Naive thymus-derived CD8-positive, alpha-beta T cell (primary cell): ENCODE measurements at regions not wholly inside any gene's neighbourhood (a gene's known extent, or its start where the extent isn't known, plus 50 kb on each side); places are given as distances from the start of the nearest gene placed in this dataset.
"Not testable (repeated sequence)": the region's sequence is repeated elsewhere in the genome, so short reads cannot be mapped to it uniquely, and the experiment has no call there.

Experiments used
- ATAC-seq, 2 donors: fragments of 150-1000 bp; cut with Tn5 transposase in 1 of 2; sonication (Bioruptor Pico), chemical (Tn5 transposase) in 1 of 2; 1 replicate in 1 of 2; 2 replicates in 1 of 2; pipeline ENCODE4 v1.10.0; 2021; ENCODE audit warnings: mild to moderate bottlenecking in 2 of 2, moderate library complexity in 2 of 2
- POLR2A ChIA-PET: fragments of 350-600 bp; sonication (Branson Sonifier 250); formaldehyde crosslinking; loops from one replicate; lab custom pipeline; 2021; ENCODE audit warnings: antibody characterized with exemption; lab: Charles Lee
- DNase-seq, 10 donors: peaks; one replicate each; pipeline versions ENCODE4 v3.0.0 to v3.0.0-alpha.2; 2020 to 2022
- H3K27ac Mint-ChIP-seq, 10 donors: one replicate each; pipeline ENCODE4 v1.8.0; 2020 to 2022; ENCODE audit warnings: mild to moderate bottlenecking in 10 of 10, mixed read lengths in 10 of 10, moderate library complexity in 4 of 10, inconsistent platforms in 1 of 10
- H3K27me3 Mint-ChIP-seq, 5 donors: one replicate each; pipeline ENCODE4 v1.8.0; 2021 to 2022; ENCODE audit warnings: mixed read lengths in 5 of 5
- H3K36me3 Mint-ChIP-seq, 3 donors: one replicate each; pipeline ENCODE4 v1.8.0; 2020 to 2022; ENCODE audit warnings: mixed read lengths in 3 of 3, mild to moderate bottlenecking in 2 of 3, inconsistent platforms in 1 of 3
- H3K4me1 Mint-ChIP-seq, 4 donors: one replicate each; pipeline ENCODE4 v1.8.0; 2021 to 2022; ENCODE audit warnings: mixed read lengths in 4 of 4
- H3K4me3 Mint-ChIP-seq, 10 donors: one replicate each; pipeline ENCODE4 v1.8.0; 2020 to 2022; ENCODE audit warnings: mild to moderate bottlenecking in 10 of 10, mixed read lengths in 10 of 10, moderate library complexity in 6 of 10, inconsistent platforms in 1 of 10
- H3K9me3 Mint-ChIP-seq, 9 donors: one replicate each; pipeline ENCODE4 v1.8.0; 2020 to 2022; ENCODE audit warnings: mixed read lengths in 9 of 9, mild to moderate bottlenecking in 3 of 9, inconsistent platforms in 1 of 9, moderate library complexity in 1 of 9

- no peak overlapping the region for H3K27ac Mint-ChIP-seq
- H3K36me3 Mint-ChIP-seq: no peaks in the 10 kb centered on the region
- DNase-seq (no peak), ATAC-seq (no peak)
- POLR2A ChIA-PET: no interaction called here
- peaks cover 0 to 15% (median 2%) of the 10 kb centered on the region in 5 donors for H3K27me3 Mint-ChIP-seq
- no peaks in the 10 kb centered on the region for H3K9me3 Mint-ChIP-seq
- H3K4me1 Mint-ChIP-seq: peaks cover 0 to 1% (median 0%) of the 10 kb centered on the region in 4 donors
- H3K4me3 Mint-ChIP-seq: no peak overlapping the region
Measured at GRCh38 chr11:71096751-71097388, 155.5 kb downstream of the SHANK2 start.

DNA sequence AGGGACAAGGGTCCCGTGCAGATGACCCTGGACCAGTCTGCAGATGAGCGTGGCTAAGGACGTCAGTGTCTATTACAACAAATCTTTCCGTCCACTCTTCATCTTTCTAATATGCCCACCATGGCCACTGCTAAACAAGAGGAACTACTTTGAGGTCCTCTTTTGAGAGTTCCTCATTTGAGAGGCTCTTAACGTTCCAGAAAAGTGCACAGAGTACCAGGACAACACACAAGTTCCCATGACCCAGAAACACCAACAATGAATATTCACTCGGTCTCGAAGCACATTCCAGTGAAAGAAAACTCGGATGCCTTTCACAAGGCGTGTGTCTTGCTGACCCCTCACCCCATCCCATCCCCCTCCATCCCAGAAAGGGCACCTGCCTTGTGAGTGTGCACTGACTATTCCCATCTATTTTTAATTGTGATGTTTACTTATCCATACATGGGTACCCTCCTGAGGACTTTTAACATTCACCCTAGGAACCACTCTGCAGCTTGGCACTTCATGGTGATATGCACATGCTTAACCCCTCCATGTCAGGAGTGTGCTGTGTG is 157.0 kb downstream of the SHANK2 start:
- Mint-ChIP-seq H3K36me3 (no peaks in the 10 kb centered on the region), H3K4me3 (no peak overlapping the region), H3K4me1 (peaks cover 0 to 1% (median 0%) of the 10 kb centered on the region in 4 donors), H3K27ac (no peak overlapping the region), H3K9me3 (no peaks in the 10 kb centered on the region), H3K27me3 (peaks cover 0 to 15% (median 8%) of the 10 kb centered on the region in 5 donors)
- DNase-seq (no peak), ATAC-seq (no peak)
- POLR2A ChIA-PET: no interaction called here

GRCh38 chr11:71094296-71095077 is 157.9 kb downstream of the SHANK2 start:
- no peak overlapping the region for H3K4me3 Mint-ChIP-seq
- no peak for DNase-seq
- H3K27ac Mint-ChIP-seq: no peak overlapping the region
- peaks cover 0 to 1% (median 0%) of the 10 kb centered on the region in 4 donors for H3K4me1 Mint-ChIP-seq
- peaks cover 0 to 19% (median 11%) of the 10 kb centered on the region in 5 donors for H3K27me3 Mint-ChIP-seq
- no peaks in the 10 kb centered on the region for H3K9me3 Mint-ChIP-seq
- POLR2A ChIA-PET: no interaction called here
- H3K36me3 Mint-ChIP-seq: no peaks in the 10 kb centered on the region
- no peak for ATAC-seq

GRCh38 chr11:71093783-71094182 is 158.6 kb downstream of the SHANK2 start:
- Mint-ChIP-seq H3K27ac (no peak overlapping the region), H3K27me3 (peaks cover 0 to 24% (median 13%) of the 10 kb centered on the region in 5 donors), H3K36me3 (no peaks in the 10 kb centered on the region), H3K4me1 (peaks cover 0 to 1% (median 0%) of the 10 kb centered on the region in 4 donors), H3K9me3 (no peaks in the 10 kb centered on the region), H3K4me3 (no peak overlapping the region)
- DNase-seq (no peak), ATAC-seq (no peak)
- POLR2A ChIA-PET: no interaction called here

DNA sequence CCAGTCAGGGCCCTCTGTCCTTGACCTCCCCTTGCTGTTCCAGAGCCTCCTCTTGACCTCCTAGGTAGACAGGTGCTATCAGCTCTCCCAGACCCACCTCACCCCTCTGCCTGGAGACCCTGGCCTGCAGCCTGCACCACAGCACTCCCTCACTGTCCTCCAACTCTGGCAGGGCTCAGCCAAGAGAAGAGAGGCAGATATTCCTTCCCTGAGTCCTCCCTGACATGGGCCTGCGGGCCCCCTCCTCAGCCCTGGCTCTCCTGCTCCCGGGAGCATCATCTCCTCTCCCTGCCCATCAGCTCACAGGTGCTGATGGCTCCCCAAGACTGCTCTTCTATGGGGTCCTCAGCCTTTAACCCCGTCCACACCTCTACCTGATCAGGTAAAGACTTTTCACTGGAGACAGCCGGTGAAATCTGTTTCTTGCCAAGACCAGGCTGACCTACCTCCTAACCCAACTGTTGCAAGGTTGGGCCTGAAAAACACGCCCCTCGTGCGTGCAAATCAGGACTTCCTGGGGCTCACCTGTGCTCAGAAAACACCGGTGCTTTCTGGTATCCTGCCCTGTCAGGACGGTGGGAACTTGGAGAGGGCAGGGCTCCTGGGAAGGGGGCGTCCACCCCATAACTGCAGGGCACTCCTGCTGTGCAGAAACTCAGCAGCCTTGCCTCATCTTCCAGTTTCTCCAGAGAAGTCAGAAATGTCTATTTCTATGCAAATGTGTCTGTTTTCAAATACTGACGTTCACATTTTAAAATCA is 160.7 kb downstream of the SHANK2 start:
- no peaks in the 10 kb centered on the region for H3K9me3 Mint-ChIP-seq
- H3K27ac Mint-ChIP-seq: no peak overlapping the region
- H3K4me3 Mint-ChIP-seq: no peak overlapping the region
- DNase-seq (no peak), ATAC-seq (no peak)
- no peaks in the 10 kb centered on the region for H3K4me1 Mint-ChIP-seq
- no peaks in the 10 kb centered on the region for H3K36me3 Mint-ChIP-seq
- H3K27me3 Mint-ChIP-seq: peaks cover 0 to 24% (median 14%) of the 10 kb centered on the region in 5 donors
- POLR2A ChIA-PET: no interaction called here

DNA sequence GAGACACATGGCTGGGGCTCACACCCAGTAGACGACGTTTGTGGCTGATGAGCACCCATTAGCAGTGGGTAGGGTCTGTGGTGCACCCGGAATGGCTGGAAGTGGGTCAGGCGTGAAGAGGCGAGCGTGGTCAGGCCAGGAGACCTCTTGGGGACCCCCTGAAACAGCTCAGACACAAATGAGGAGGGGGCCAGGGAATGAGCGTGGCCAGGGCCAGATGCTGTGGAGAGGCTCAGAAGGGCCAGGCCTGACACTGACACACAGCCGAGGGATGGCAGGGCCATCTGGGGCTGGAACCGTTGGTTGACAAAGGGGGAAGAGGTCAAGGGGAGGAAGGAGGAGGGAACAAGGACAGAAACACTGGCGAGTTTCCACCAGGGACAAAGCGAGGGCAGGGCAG is 162.8 kb downstream of the SHANK2 start:
- Mint-ChIP-seq H3K27ac (peak overlapping the region in 1 of 10 donors; percentile 19), H3K27me3 (peaks cover 0 to 15% (median 9%) of the 10 kb centered on the region in 5 donors), H3K9me3 (no peaks in the 10 kb centered on the region), H3K4me3 (no peak overlapping the region), H3K4me1 (no peaks in the 10 kb centered on the region), H3K36me3 (no peaks in the 10 kb centered on the region)
- POLR2A ChIA-PET: no interaction called here
- DNase-seq (no peak), ATAC-seq (no peak)

DNA sequence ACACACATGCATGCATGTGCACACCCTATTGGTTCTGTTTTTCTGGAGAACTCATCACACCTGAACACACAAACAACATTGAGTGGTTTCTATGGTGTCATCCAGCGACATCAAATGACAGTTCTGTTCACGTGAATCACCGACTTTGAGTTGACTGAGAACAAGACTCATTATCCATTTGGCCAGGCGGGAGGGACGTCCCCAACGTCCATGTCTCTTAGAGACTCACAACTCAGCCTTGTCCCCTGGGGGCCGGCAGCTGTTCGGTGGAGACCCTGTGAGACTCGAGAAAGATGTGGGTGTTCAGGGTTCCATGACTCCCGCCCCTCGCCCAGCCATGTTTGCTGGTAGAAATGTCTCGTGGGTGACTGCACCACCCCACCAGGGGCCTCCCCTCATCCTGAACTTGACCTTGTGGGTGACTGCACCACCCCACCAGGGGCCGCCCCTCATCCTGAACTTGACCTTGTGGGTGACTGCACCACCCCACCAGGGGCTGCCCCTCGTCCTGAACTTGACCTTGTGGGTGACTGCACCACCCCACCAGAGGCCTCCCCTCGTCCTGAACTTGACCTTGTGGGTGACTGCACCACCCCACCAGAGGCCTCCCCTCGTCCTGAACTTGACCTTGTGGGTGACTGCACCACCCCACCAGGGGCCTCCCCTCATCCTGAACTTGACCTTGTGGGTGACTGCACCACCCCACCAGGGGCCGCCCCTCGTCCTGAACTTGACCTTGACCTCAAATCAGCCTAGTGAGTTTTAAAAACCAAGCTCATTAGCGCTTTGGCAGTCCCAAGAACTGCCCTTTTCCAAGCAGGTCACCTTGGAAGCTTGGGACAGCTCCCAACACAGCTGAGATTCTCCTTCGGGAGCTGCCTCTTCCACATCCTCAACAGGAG is 163.8 kb downstream of the SHANK2 start:
- H3K4me1 Mint-ChIP-seq, H3K9me3 Mint-ChIP-seq, H3K4me3 Mint-ChIP-seq, ATAC-seq, H3K27ac Mint-ChIP-seq, DNase-seq, H3K36me3 Mint-ChIP-seq, POLR2A ChIA-PET: not testable (repeated sequence)
- peaks cover 0 to 15% (median 9%) of the 10 kb centered on the region in 5 donors for H3K27me3 Mint-ChIP-seq

GRCh38 chr11:71086687-71087258 is 165.6 kb downstream of the SHANK2 start:
- H3K36me3 Mint-ChIP-seq: no peaks in the 10 kb centered on the region
- ATAC-seq: no peak
- H3K4me1 Mint-ChIP-seq: no peaks in the 10 kb centered on the region
- POLR2A ChIA-PET: no interaction called here
- H3K4me3 Mint-ChIP-seq: no peak overlapping the region
- no peak for DNase-seq
- H3K27me3 Mint-ChIP-seq: peaks cover 0 to 15% (median 7%) of the 10 kb centered on the region in 5 donors
- H3K27ac Mint-ChIP-seq: no peak overlapping the region
- H3K9me3 Mint-ChIP-seq: no peaks in the 10 kb centered on the region

DNA sequence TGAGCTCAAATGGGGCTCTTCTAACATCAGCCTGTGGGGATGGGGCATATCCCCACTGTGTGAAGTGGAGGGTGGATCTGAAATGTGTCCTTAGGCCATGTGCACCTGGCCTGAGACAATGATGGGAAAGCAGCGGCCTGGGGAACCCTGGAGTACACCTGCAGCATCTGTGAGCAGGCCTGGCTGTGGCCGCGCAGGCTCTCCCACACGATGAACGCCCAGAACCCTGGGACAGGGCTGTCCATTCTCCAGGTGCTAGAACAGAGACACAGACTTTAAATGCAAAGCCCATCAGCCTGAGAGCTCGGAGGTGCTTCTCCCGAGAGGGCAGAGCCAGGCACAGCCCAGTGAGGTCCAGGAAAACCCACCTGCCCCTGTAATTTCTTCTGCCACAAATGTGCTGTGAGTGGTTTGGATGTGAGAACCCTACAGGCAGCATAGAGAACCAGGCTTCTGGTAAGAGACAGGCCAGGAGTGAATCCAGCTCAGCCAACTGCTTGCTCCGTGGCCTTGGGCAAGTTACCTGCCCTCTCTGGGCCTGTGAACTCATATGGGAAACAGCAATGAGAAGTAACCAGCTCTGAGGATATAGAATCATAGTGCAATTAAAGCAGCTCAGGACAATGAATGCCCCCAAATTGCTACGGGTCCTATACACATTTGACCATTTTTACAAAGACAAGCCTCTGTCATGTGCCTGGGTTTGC is 167.9 kb downstream of the SHANK2 start:
- peaks cover 0 to 6% (median 5%) of the 10 kb centered on the region in 5 donors for H3K27me3 Mint-ChIP-seq
- H3K4me3 Mint-ChIP-seq: no peak overlapping the region
- no peaks in the 10 kb centered on the region for H3K9me3 Mint-ChIP-seq
- POLR2A ChIA-PET: no interaction called here
- H3K27ac Mint-ChIP-seq: no peak overlapping the region
- H3K36me3 Mint-ChIP-seq: no peaks in the 10 kb centered on the region
- H3K4me1 Mint-ChIP-seq: no peaks in the 10 kb centered on the region
- ATAC-seq (no peak), DNase-seq (no peak)

GRCh38 chr11:71083105-71083504 is 169.3 kb downstream of the SHANK2 start:
- no peak for ATAC-seq
- no peak for DNase-seq
- Mint-ChIP-seq H3K4me1 (no peaks in the 10 kb centered on the region), H3K4me3 (no peak overlapping the region), H3K27ac (no peak overlapping the region), H3K27me3 (peaks cover 0 to 8% (median 3%) of the 10 kb centered on the region in 5 donors), H3K9me3 (no peaks in the 10 kb centered on the region), H3K36me3 (no peaks in the 10 kb centered on the region)
- POLR2A ChIA-PET: no interaction called here

GRCh38 chr11:71082454-71082853 is 169.9 kb downstream of the SHANK2 start:
- Mint-ChIP-seq H3K27ac (no peak overlapping the region), H3K36me3 (no peaks in the 10 kb centered on the region), H3K27me3 (peaks cover 0 to 11% (median 3%) of the 10 kb centered on the region in 5 donors), H3K4me1 (no peaks in the 10 kb centered on the region), H3K9me3 (no peaks in the 10 kb centered on the region), H3K4me3 (no peak overlapping the region)
- ATAC-seq (no peak), DNase-seq (no peak)
- POLR2A ChIA-PET: no interaction called here
